RWPE1 (cell line): ENCODE measurements at regions not wholly inside any gene's neighbourhood (a gene's known extent, or its start where the extent isn't known, plus 50 kb on each side); places are given as distances from the start of the nearest gene placed in this dataset.

ENCODE experiments used
- CTCF ChIA-PET: fragments of 350-600 bp; sonication (Branson Sonifier 250); formaldehyde crosslinking; extraction: SDS; loops from one replicate; lab custom pipeline; 2021; lab: Yijun Ruan, JAX
- POLR2A ChIA-PET: fragments of 400-600 bp; formaldehyde crosslinking; extraction: SDS; loops from one replicate; lab custom pipeline; 2020; ENCODE audit warnings: antibody characterized with exemption; ENCODE audit not compliant: low non-redundant PET; lab: Yijun Ruan, JAX
- DNase-seq: peaks from one replicate; pipeline ENCODE4 v3.0.0; 2012; ENCODE audit warnings: low spot score
- H3K27ac ChIP-seq: fragments of 450-650 bp; 2 replicates; pipeline ENCODE4 v1.5.1; 2017
- CTCF ChIP-seq: fragments of 450-650 bp; conservative IDR thresholded peaks from 2 replicates; pipeline ENCODE4 v1.5.1; 2017; ENCODE audit warnings: low read depth, mild to moderate bottlenecking

GRCh38 chr1:212203630-212204029, 81.6 kb upstream of the PPP2R5A start:
- no peak overlapping the region for H3K27ac ChIP-seq
- ChIA-PET CTCF (no interaction called here), POLR2A (no interaction called here)
- no peak for DNase-seq
- TF ChIP-seq CTCF = no peak

GRCh38 chr1:212205006-212205405, 80.2 kb upstream of the PPP2R5A start:
- CTCF ChIA-PET = no interaction called here
- TF ChIP-seq CTCF = no peak
- POLR2A ChIA-PET = no interaction called here
- DNase-seq = no peak
- H3K27ac ChIP-seq = no peak overlapping the region

GRCh38 chr1:212205843-212206242, 79.4 kb upstream of the PPP2R5A start:
- no peak for DNase-seq
- ChIA-PET POLR2A (no interaction called here), CTCF (interaction anchor here (0.6 kb wide), 1 partner anchor 358 kb away, joined by 4 read pairs; no protein-coding TSS in a partner anchor)
- H3K27ac ChIP-seq = no peak overlapping the region
- no peak for TF ChIP-seq CTCF

GRCh38 chr1:212207118-212207517, 78.1 kb upstream of the PPP2R5A start:
- no peak for DNase-seq
- no peak overlapping the region for H3K27ac ChIP-seq
- TF ChIP-seq CTCF = no peak
- CTCF ChIA-PET = interaction anchor here (0.7 kb wide), 1 partner anchor 10 kb away, joined by 6 read pairs; no protein-coding TSS in a partner anchor
- POLR2A ChIA-PET = no interaction called here

- DNase-seq = no peak
- no peak overlapping the region for H3K27ac ChIP-seq
- no peak for TF ChIP-seq CTCF
- CTCF ChIA-PET = no interaction called here
- POLR2A ChIA-PET = no interaction called here
Observed at GRCh38 chr1:212207822-212208520, 77.2 kb upstream of the PPP2R5A start.

GRCh38 chr1:212208978-212209644, 76.1 kb upstream of the PPP2R5A start:
- no peak overlapping the region for H3K27ac ChIP-seq
- ChIA-PET POLR2A (no interaction called here), CTCF (interaction anchor here (0.6 to 1.5 kb wide), 3 partner anchors 25 to 128 kb away, joined by 3 to 4 read pairs (median 3); no protein-coding TSS in a partner anchor)
- no peak for TF ChIP-seq CTCF
- DNase-seq = no peak
